Natural killer cell treated with Interleukin-12 subunit alpha and Interleukin-12 subunit beta and Interleukin-15 and Interleukin-18, amount 100 ng/mL, for 72 hours (primary cell): ENCODE measurements at regions not wholly inside any gene's neighbourhood (a gene's known extent, or its start where the extent isn't known, plus 50 kb on each side); places are given as distances from the start of the nearest gene placed in this dataset.
"Not testable (repeated sequence)": the region's sequence is repeated elsewhere in the genome, so short reads cannot be mapped to it uniquely, and the experiment has no call there.

ENCODE experiments used
- ATAC-seq, 2 donors: fragments of 150-1000 bp; cut with Tn5 transposase in 1 of 2; sonication (Bioruptor Pico), chemical (Tn5 transposase) in 1 of 2; 2 replicates each; pipeline ENCODE4 v1.10.0; 2021
- DNase-seq: peaks from one replicate; pipeline ENCODE4 v3.0.0; 2022; ENCODE audit warnings: low spot score
- H3K27ac Mint-ChIP-seq, 2 donors: 1 replicate in 1 of 2; 2 replicates in 1 of 2; pipeline ENCODE4 v1.8.0; 2022; ENCODE audit warnings: mixed read lengths in 2 of 2, mild to moderate bottlenecking in 1 of 2, moderate library complexity in 1 of 2
- H3K27me3 Mint-ChIP-seq, 2 donors: 1 replicate in 1 of 2; 2 replicates in 1 of 2; pipeline ENCODE4 v1.8.0; 2022; ENCODE audit warnings: mixed read lengths in 2 of 2
- H3K36me3 Mint-ChIP-seq: one replicate; pipeline ENCODE4 v1.8.0; 2022; ENCODE audit warnings: mixed read lengths
- H3K4me1 Mint-ChIP-seq, 2 donors: 1 replicate in 1 of 2; 2 replicates in 1 of 2; pipeline ENCODE4 v1.8.0; 2022; ENCODE audit warnings: low read depth in 2 of 2, mixed read lengths in 2 of 2, mild to moderate bottlenecking in 1 of 2
- H3K4me3 Mint-ChIP-seq: one replicate; pipeline ENCODE4 v1.8.0; 2022; ENCODE audit warnings: mixed read lengths
- H3K9me3 Mint-ChIP-seq: 2 replicates; pipeline ENCODE4 v1.8.0; 2022; ENCODE audit warnings: mixed read lengths

GRCh38 chr11:67758467-67758866 lies 84.0 kb upstream of the ALDH3B2 start:
- H3K27ac Mint-ChIP-seq, H3K36me3 Mint-ChIP-seq, H3K9me3 Mint-ChIP-seq, ATAC-seq, H3K4me1 Mint-ChIP-seq, H3K4me3 Mint-ChIP-seq, DNase-seq: not testable (repeated sequence)
- H3K27me3 Mint-ChIP-seq: peaks cover 16 to 17% of the 10 kb centered on the region in 2 donors

DNA sequence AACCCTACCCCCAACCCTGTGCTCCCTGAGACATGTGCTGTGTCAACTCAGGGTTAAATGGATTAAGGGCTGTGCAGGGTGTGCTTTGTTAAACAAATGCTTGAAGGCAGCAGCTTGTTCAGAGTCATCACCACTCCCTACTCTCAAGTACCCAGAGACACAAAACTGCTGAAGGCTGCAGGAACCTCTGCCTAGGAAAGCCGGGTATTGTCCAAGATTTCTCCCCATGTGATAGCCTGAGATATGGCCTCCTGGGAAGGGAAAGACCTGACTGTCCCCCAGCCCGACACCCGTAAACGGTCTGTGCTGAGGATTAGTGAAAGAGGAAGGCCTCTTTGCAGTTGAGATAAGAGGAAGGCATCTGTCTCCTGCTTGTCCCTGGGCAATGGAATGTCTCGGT lies 83.6 kb upstream of the ALDH3B2 start:
- not testable (repeated sequence) for H3K36me3 Mint-ChIP-seq, H3K4me3 Mint-ChIP-seq

GRCh38 chr11:67753820-67754219 lies 79.4 kb upstream of the ALDH3B2 start:
- H3K36me3 Mint-ChIP-seq, H3K4me3 Mint-ChIP-seq, H3K27me3 Mint-ChIP-seq, H3K9me3 Mint-ChIP-seq, H3K4me1 Mint-ChIP-seq, DNase-seq, H3K27ac Mint-ChIP-seq, ATAC-seq: not testable (repeated sequence)

More for the DNA sequence above, 83.6 kb upstream of the ALDH3B2 start:
- H3K9me3 Mint-ChIP-seq, H3K27ac Mint-ChIP-seq, H3K4me1 Mint-ChIP-seq, ATAC-seq, DNase-seq: not testable (repeated sequence)
- H3K27me3 Mint-ChIP-seq: peaks cover 16 to 17% of the 10 kb centered on the region in 2 donors

DNA sequence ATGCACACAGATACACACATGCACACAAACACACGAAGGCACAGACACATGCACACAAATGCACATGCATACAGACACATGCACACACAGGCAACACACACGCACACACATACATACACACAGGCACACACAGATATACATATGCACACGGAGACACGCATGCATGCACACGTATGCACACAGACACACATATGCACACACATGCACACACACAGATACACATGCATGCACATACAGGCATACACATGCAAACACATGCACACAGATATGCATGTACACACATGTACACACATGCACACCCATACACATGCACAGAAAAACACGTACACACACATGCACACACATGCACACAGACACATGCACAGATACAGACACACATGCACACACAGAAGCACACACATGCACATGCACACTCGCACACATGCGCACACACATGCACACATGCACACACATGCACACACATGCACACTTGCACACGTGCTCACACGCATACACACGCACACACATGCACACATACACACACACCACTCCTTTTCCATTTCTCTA lies 70.8 kb upstream of the ALDH3B2 start:
- Mint-ChIP-seq H3K27ac (no peak overlapping the region), H3K27me3 (peaks cover 2 to 6% of the 10 kb centered on the region in 2 donors), H3K4me1 (peaks cover 0 to 7% of the 10 kb centered on the region in 2 donors), H3K36me3 (no peaks in the 10 kb centered on the region), H3K9me3 (peaks cover 4% of the 10 kb centered on the region), H3K4me3 (no peak overlapping the region)
- ATAC-seq (no peak), DNase-seq (no peak)

DNA sequence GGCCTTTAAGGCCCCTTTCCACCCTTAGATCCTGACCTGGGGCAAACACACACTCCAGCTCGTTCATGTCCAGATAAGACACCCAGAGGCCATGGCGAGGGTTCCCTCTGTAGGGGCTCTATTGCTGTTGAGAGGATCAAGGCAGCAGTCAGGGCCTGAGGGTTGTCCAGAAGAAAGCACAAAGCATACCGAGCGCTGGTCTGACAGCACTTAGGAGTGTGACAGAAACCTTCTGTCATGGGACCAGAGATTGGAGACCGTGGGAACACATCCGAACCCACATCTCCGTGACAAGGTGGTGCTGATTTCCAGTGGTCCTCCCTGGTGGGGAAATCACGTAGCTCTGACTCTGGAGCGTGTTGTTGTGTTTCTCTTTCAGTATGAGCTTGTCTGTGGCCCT lies 69.8 kb upstream of the ALDH3B2 start:
- not testable (repeated sequence) for H3K27me3 Mint-ChIP-seq, H3K36me3 Mint-ChIP-seq

DNA sequence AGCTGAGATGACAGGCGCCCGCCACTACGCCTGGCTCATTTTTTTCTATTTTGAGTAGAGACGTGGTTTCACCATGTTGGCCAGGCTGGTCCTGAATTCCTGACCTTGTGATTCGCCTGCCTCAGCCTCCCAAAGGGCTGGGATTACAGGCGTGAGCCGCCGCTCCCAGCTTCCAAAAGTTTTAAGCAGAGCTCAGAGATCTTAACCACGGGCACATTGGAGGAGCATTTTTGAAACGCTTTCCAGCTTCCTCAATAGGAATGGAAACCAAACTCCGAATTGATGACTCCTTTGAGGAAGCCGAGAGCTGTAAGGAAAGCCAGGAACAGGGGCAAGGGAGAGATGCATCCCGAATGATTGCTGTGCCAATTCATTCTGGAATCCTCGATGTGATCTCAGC lies 63.8 kb upstream of the ALDH3B2 start:
- not testable (repeated sequence) for ATAC-seq, H3K36me3 Mint-ChIP-seq, DNase-seq, H3K4me3 Mint-ChIP-seq, H3K9me3 Mint-ChIP-seq, H3K4me1 Mint-ChIP-seq, H3K27ac Mint-ChIP-seq
- peaks cover 13 to 19% of the 10 kb centered on the region in 2 donors for H3K27me3 Mint-ChIP-seq

More for the DNA sequence above, 69.8 kb upstream of the ALDH3B2 start:
- not testable (repeated sequence) for H3K4me3 Mint-ChIP-seq, H3K27ac Mint-ChIP-seq, DNase-seq, H3K9me3 Mint-ChIP-seq, ATAC-seq, H3K4me1 Mint-ChIP-seq

GRCh38 chr11:67737562-67738080 lies 63.2 kb upstream of the ALDH3B2 start:
- not testable (repeated sequence) for H3K36me3 Mint-ChIP-seq, DNase-seq, ATAC-seq, H3K9me3 Mint-ChIP-seq, H3K4me3 Mint-ChIP-seq, H3K27ac Mint-ChIP-seq, H3K4me1 Mint-ChIP-seq
- peaks cover 13 to 19% of the 10 kb centered on the region in 2 donors for H3K27me3 Mint-ChIP-seq

- peaks cover 7% of the 10 kb centered on the region in 2 donors for H3K4me1 Mint-ChIP-seq
- H3K9me3 Mint-ChIP-seq: no peaks in the 10 kb centered on the region
- peaks cover 20 to 22% of the 10 kb centered on the region in 2 donors for H3K27me3 Mint-ChIP-seq
- no peak overlapping the region for H3K4me3 Mint-ChIP-seq
- DNase-seq (no peak), ATAC-seq (no peak)
- no peak overlapping the region for H3K27ac Mint-ChIP-seq
- H3K36me3 Mint-ChIP-seq: no peaks in the 10 kb centered on the region
Measured at GRCh38 chr11:67732045-67732787, 57.8 kb upstream of the ALDH3B2 start.

GRCh38 chr11:67731583-67731982 lies 57.2 kb upstream of the ALDH3B2 start:
- H3K27me3 Mint-ChIP-seq: peaks cover 20 to 22% of the 10 kb centered on the region in 2 donors
- no peaks in the 10 kb centered on the region for H3K36me3 Mint-ChIP-seq
- H3K4me3 Mint-ChIP-seq: peak overlapping the region; percentile 7
- ATAC-seq (no peak), DNase-seq (no peak)
- H3K9me3 Mint-ChIP-seq: no peaks in the 10 kb centered on the region
- peak overlapping the region in 1 of 2 donors; percentile 72 for H3K27ac Mint-ChIP-seq
- H3K4me1 Mint-ChIP-seq: peaks cover 7% of the 10 kb centered on the region in 2 donors

- ATAC-seq, H3K4me3 Mint-ChIP-seq, H3K9me3 Mint-ChIP-seq, H3K4me1 Mint-ChIP-seq, H3K36me3 Mint-ChIP-seq, DNase-seq, H3K27me3 Mint-ChIP-seq, H3K27ac Mint-ChIP-seq: not testable (repeated sequence)
Measured at GRCh38 chr11:67728163-67728571, 53.7 kb upstream of the ALDH3B2 start.

DNA sequence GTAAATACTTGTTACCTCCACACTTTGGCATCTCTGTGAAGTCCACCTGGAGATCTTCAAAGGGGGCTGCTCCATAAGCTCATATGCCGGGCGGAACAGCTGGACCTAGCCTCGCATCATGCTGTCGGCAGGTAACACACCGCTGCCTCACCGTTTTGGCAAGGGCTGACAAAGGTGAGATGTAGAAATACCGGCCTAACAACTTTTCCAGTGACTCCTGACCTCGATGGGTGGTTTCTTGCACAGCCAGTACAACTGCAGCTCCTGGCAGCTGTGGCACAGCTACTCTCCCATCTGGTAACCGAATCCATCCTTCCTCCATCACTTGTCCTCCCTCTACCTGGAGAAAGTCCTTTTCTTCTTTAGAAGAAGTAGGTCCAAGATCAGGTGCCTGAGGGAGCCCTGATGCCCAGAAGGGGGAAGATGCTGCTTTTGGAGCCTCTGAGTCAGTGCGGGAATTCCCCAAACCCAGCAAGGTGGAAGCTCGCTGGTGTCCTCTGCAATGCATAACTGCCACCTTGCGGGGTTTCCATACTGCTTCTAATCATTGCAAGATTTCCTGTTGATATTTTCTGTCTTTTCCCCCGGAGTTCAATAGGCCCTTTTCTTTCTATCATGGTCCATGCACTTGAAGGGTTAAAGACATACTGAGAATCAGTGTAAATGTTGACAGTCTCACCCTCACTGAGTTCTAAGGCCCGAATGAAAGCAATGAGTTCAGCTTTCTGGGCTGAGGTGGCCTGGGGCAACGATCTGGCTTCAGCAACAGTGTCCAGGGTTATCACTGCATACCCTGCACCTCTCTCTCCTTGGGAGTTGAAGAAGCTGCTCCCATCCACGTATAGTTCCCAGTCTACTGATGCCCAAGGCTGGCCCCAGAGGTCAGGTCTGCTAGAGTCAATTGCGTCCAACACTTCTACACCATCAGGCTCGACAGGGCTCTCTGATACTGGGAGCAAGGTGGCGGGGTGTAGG lies 52.9 kb upstream of the ALDH3B2 start:
- H3K27ac Mint-ChIP-seq, ATAC-seq, H3K4me3 Mint-ChIP-seq, H3K36me3 Mint-ChIP-seq, H3K4me1 Mint-ChIP-seq, H3K9me3 Mint-ChIP-seq, DNase-seq: not testable (repeated sequence)
- H3K27me3 Mint-ChIP-seq: peaks cover 9 to 12% of the 10 kb centered on the region in 2 donors
